HG02840 (cell line): ENCODE measurements at regions not wholly inside any gene's neighbourhood (a gene's known extent, or its start where the extent isn't known, plus 50 kb on each side); places are given as distances from the start of the nearest gene placed in this dataset.
"Not testable (repeated sequence)": the region's sequence is repeated elsewhere in the genome, so short reads cannot be mapped to it uniquely, and the experiment has no call there.

Experiments
- ATAC-seq: cut with Tn5 transposase; IDR thresholded peaks from one replicate; pipeline ENCODE4 v1.9.1; 2021; ENCODE audit warnings: mild to moderate bottlenecking, moderate library complexity, moderate number of reproducible peaks; ENCODE audit not compliant: unreplicated experiment, low FRiP score

DNA sequence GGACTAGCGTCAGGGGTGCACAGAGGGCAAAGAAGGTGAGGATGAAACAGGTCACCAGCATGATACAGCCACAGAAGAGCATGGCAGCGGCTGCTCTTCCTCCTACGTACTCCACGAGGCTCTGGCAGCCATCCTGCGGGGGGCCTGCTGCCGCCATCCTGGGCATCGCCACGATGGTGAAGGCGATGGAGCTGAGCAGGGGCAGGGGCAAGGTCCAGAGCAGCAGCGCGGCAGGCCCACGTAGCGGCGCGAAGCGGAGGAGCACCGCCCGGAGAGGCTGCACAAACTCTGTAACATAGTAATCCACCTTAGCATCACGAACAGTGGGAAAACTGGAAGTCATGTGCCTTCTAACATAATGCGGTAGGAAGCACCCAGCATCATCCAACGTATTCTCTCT, 491.6 kb downstream of the PYDC2 start:
- no peak for ATAC-seq

DNA sequence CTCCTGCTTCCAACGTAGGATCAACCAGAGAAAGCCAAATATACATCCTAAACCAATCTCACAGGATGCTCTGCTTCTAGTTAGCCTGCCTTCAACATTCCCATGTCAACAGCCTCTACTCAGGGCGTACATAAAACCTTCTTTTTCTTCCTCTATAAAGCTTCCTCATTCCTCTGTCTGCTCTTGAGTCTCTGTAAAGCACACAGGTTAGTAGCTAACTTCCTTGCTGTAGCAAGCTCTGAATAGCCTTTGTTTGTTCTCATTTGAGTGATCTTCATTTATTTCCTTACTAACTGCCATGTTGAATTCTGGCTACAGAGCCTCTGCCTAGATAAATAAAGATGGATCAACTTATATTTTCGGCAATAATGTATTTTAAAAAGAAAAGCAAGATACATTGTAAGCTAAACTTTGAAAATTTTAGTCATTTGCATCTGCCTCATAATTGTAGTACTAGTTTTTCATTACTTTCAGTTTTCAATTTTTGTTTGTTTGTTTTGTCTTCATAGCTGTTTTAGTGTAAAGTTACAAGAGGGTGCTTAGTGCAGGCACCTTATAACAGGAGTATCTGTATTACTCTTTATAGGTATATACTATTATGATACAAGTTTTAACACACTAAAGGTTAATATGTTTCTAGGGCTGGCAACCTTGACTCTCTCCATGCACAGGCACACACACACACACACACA, 498.2 kb downstream of the PYDC2 start:
- peak; percentile 67 for ATAC-seq

DNA sequence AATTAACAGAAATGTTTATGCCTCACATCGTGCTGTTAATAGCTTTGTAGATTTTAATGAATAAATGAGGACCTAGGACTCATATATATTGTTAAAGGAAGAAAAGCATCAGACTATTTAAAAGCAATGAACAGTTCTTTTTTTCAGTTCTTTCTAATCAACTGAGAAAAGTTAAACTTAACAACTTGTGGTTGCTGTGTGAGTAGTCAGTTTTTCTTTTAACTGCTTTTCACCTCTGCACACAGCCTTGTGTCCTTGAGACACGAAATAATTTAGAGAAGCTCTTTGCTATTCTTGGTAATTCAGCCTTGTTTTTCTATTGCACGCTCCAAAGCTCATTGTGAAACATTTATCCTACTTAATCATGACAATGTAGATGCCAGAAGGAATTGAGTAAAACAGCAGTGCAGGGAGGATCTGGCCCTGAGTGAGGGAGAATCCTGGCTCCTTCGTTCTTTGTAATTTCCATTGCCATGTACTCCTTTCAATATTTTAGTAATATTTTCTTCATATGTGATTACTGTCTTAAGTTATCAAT, 499.0 kb downstream of the PYDC2 start:
- ATAC-seq, result no peak

DNA sequence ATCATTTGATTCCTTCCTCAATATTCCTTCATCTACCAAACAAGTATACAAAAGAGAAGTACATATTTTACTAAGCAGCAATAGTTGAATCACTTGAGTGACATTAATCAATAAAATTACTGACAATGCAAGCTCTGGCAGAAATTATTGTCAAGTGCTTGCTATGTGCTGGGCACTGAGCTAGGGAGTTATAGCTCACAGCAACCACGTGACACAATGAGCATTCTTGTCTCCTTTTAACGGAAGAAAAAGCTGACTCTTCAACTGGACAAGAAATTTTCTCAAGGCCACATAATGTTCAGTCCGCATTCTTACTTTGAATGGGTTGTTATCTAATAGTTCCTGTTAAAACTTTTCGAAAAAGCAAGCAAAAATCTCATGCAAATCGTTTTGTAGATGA, 500.1 kb downstream of the PYDC2 start:
- ATAC-seq, result no peak

DNA sequence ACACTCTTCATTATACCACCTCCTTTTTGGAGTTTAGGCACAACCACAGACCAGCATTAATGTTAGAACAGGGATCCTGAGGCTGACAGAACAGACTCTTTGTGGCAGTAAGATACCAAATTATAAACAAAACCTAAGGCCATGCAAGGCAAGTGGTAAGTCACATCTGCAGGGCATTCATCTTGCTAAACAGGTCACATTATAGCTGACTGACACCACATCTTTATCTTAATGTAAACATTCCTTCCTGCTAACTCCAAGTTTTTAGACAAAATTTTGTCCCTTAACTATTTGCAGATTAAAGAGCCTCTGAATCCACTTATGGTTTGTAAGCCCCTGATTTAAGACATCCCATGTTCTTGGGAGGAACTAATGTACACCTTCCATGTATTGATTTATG, 500.6 kb downstream of the PYDC2 start:
- ATAC-seq, result no peak

DNA sequence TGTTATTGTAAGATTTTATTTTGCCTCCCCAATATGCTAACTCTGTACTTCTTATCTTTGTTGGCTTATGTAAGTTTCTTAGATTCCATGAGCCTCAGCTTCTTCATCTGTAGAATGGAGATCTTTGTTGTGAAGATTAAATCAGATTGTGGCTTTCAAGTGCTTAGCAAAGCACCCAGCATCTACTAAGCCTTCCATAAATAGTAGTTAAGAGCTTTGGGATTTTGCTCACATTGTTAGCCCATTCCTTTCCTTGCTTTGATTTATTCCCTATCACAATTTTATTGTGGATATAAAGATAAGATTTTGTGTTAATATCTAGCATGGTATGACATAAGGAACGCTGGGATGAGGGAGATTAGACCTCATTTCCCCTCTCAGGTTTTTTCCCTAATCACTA, 501.4 kb downstream of the PYDC2 start:
- ATAC-seq, result no peak

DNA sequence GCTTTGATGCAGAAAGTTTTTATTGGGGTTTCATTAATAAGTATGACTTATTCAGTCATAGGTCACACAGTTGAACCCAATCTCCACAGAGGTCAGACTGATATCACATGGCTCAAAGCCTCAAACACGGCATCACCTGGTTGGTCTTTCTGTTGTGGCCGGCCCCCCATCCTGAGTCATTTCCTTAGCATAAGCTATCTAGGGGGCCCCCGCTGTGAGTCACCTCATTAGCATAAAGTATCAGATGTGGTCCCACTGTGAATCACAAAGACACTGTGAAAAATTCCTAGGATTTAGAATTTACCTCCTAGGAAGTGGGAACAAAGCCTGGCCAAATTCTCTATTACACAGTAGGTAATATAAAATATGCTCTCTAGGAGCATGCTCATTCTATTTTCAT, 502.2 kb downstream of the PYDC2 start:
- no peak for ATAC-seq

DNA sequence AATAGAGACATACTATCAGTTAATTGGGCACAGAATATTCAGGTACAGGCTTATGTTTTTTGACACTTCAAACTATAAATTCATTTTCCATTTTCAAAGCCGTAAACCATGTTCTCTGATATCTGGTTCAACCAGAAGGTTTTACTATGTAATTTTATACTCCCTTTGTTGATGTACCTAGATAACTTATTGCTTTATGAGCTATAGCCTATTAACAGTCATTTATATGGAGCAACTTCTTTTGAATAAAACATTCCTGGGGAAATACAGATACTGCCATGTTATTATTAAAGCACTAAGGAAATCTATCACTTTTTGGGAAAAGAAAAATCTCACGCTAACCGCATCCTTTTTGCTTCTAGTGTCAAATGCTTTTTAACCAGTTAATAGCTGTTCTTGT, 505.6 kb downstream of the PYDC2 start:
- no peak for ATAC-seq

DNA sequence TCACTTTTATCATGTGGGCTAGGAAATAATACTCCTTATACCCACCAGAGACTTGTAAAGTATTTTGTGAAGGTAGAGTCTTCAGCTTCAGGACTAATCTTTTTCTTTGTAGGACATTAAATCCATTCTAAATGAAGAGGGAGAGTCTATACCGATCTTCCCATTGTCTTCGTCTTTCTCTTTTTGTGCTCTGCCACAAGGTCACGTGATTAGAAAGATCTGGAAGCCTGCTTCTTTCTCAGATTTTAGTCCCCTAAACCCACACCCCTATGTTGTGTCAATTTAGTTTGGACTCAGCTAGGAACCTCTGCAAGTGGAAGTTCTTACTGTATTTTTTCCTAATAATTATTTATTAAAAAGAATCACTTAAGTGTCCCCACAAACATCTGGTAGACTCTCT, 507.3 kb downstream of the PYDC2 start:
- no peak for ATAC-seq

DNA sequence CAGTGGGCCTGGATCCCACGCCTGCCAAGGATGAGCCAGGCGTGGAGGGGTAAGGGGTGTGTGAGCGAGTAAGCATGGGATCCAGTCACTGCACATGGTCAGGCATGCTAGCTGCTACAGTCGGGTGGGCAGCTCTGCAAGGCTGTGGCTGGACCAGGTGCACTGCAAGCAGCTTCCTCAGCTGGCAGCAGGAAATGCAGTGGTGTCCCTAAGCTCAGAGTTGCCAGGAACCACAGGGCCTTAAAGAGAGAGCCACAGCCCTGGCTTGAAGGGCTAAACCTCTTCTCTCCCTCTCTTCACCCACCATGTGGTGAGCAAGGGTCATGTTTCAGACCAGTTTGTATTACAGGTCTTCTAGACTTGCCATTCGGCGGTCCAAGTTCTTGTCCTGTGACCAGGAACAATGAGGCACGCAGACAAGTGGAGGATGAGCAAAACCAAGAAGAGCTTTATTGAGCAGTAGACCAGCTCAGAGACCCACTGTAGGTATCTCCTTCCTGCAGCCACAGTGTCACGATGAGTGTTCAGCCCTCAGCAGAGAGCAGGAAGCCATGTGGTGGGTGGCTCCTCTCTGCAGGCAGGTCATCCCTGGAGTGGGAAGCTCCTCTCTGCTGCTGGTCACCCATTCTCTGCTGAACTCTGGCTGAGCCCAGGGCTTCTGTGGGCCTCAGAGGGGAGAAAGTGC, 511.9 kb downstream of the PYDC2 start:
- no peak for ATAC-seq

DNA sequence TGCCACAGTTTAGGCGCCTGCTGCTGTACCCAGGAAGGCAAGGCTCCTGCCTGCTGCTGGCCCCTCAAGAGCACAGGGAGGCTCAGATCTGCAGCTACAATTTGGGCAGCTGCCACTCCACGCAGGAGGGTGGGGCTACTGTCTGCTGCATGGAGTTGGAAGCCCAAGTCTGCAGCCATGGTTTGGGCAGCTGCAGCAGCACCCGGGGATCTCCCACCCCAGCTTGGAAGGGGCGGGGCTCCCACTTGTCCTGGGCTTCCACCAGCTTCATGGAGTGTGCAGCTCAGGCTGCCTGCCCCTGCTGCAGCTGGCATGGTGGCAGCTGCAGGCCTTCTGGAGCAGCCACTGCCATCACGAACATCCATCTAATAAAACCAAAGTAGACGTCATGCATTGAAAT, 512.9 kb downstream of the PYDC2 start:
- no peak for ATAC-seq

DNA sequence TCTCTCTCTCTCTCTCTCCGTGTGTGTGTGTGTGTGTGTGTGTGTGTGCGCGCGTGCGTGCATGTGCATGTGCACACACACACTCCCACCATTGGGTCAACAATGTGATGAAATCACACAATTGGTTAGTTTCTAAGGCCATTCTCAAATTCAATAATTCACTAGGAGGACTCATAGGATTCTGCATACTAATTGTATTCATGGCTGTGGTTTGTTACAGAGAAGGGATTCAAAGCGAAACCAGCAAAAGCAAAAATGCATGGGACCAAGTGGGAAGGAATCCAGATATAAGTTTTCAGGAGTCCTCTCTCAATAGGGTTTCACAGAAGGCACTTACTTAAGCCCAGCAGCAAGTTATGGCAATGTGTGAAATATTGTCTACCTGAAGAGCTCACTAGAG, 515.0 kb downstream of the PYDC2 start:
- no peak for ATAC-seq

DNA sequence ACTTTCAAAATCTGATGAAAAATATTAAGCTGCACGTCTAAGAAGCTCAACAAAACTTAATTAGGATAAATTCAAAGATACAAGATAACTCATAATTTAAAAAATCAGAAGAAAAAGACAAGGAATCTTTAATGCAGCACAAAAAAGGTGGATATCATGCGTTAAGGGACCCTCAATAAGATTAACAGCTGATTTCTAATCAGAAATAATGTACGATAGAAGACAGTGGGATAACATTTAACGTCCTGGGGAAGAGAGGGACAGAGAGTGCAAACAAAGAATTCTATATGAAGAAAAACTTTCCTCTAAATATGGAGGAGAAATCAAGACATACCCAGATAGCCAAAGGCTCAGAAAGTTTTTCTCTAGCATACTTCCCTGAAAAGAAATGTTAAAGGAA, 519.5 kb downstream of the PYDC2 start:
- no peak for ATAC-seq

DNA sequence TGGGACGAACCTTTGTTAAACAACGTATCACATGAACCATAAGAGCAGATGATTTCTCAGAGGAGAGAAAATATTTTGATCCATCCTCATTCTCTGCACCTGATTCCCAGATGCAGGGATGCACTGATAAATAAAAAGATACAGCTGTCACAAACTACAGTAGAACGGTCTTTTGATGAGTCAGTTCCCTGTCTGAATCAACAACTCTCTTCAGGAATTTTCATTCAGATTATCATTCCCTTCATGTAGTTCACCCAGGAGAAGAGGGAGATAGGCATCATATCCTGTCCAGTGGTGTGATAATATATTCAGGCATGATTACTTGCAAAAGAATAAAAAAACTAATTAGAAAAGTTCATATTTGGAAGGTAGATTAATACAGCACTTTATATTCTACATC, 521.5 kb downstream of the PYDC2 start:
- ATAC-seq, result no peak

DNA sequence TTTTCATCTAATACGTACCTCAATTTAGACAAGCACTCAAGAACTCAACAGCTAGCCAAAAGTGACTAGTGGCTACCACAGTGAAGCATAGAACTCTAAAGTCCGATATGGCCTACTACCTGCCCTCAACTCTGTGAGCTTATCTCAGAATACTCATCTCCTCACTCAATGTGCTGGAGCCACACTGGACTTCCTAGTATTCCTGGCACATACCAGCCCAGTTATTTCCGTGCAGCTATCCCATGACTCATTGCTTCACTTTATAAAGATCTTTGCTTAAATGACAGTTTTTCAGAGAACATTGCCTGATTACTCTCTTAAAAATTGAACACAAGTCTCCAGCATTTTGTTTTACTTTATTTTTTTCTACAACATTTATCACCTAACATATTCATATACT, 524.7 kb downstream of the PYDC2 start:
- no peak for ATAC-seq

DNA sequence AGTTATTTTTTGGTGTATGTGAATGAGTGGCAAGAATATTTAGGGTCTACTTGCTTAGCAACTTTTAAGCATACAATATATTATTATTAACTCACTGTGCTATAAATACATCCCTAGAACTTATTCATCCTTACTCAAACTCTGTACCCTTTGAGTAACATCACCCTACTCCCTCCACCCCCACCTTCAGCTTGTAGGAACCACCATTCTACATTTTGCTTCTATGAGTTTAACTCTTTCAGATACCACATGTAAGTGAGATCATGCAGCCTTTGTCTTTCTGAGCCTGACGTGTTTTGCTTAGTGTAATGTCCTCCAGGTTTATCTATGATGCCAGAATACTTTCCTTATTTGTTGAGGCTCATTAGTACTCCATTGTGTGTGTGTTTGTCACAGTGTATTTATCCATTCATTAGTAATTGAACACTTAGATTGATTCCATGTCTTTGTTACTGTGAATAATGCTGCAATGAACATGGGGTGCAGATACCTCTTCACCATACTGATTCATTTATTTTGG, 526.9 kb downstream of the PYDC2 start:
- no peak for ATAC-seq

DNA sequence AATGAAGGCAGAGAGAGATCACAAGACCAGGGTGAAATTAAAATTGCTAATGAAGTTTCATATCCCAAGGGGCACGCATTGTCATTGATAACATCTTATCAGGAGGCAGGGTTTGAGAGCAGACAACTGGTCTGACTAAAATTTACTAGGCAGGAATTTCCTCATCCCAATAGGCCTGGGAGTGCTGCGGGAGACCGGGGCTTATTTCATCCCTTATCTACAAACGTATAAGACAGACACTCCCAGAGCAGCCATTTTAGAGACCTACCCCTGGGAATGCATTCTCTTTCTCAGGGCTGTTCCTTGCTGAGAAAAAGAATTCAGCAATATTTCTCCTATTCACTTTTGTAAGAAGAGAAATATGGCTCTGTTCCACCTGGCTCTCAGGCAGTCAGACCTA, 533.0 kb downstream of the PYDC2 start:
- not testable (repeated sequence) for ATAC-seq

DNA sequence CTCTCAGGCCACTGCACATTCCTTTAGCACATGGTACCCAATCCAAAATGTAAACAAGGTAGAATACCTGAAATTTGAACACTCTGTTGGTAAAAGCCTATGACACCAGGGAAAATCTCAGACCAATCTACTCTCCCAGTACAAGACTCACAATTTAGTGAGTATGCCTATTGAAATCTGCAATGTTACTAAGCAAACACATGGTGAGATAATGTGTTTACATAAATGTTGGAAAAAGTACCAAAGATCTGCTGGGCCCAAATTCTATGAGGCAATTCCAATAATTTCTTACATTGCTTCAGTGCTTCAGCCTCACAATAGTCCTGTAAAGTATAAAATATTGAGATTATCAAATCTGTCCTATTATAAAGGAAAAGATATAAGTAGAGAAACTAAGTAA, 536.1 kb downstream of the PYDC2 start:
- ATAC-seq, result no peak

DNA sequence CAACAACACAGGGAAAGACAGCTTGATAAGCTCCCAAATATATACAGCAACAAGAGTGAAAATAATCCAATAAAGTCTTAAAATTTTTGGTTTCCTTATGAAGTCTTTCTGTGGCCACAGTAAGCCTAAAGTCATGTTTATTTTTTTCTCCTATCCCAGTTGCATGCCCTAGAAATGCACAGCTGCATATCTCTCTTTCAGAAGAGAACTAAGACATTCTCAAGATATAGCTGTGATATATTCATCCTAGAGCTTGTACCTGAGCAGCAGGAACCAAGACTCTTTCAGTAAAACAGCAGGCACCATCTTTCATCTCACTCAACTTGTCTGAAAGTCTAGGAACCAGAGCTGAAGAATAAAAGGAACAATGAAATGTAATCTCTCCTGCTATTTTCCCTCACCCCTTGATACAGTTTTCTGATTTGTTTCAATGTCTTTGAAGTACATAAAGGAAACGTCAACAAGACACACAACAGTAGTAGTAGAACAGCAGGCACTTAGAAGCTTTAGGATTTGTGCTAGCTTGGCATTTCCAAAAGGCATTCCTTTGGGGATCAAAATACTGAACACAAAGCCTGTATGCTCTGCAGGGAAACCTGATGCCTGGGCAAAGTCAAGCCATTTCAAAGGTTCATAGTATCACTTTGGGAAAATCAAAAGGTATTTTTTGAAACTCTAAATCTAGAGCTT, 536.8 kb downstream of the PYDC2 start:
- no peak for ATAC-seq

DNA sequence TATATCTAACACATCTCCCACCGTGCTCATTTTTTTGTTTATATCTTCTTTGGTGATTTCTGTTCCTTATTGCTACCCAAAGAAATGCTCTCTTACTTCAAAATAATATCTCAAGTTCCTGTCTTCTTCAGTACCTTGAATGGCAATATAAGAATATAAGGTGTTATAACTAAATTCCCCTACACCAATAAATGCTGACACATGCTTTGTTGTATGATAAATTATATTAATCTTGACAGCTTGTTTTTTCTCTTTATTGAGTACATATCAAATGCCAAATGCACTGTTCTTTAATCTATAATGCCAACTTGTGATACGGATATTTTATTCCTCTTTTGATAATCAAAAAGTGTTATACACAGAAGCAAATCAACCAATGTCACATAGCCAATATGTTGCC, 540.3 kb downstream of the PYDC2 start:
- no peak for ATAC-seq

DNA sequence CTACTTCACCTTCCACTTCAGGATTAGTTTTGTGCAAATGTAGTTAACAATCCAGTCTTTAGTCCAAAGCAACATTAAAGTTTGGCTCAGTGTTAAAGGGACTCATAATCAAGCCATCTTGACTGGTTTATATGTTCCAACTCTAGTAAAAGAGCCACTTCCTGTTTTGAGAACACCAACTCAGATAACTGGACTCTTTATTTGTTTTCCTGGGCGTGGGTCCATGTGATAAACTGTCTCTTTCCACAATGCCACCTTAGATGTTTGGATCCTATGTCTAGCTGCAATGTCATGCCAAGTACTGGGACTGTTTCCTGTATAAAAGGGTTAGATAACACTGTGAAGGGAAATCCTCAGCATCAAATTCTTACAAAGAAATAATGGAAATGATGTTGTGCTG, 545.0 kb downstream of the PYDC2 start:
- ATAC-seq, result no peak
